Keratinocyte (primary cell): ENCODE measurements at regions not wholly inside any gene's neighbourhood (a gene's known extent, or its start where the extent isn't known, plus 50 kb on each side); places are given as distances from the start of the nearest gene placed in this dataset.

Experiments used
- CTCF ChIP-seq, 3 experiments: IDR thresholded peaks in 1 of 3; conservative IDR thresholded peaks in 1 of 3; optimal IDR thresholded peaks in 1 of 3; 2 replicates in 2 of 3; 3 replicates in 1 of 3; pipeline versions ENCODE3 to v1.5.1; 2011; ENCODE audit warnings: low read length in 3 of 3, mild to moderate bottlenecking in 3 of 3, moderate library complexity in 2 of 3, control low read depth in 1 of 3, inconsistent platforms in 1 of 3; ENCODE audit not compliant: insufficient read depth in 2 of 3; ENCODE audit errors: extremely low read depth in 1 of 3
- EZH2 ChIP-seq: IDR thresholded peaks from one replicate; pipeline ENCODE4 v1.6.1; 2012; ENCODE audit warnings: inconsistent platforms, mild to moderate bottlenecking, low read length, moderate library complexity

- TF ChIP-seq CTCF (optimal IDR thresholded peaks at IDR 0.05 in 1 of 3, IDR thresholded peaks at IDR 0.05 in 1 of 3, conservative IDR thresholded peaks at IDR 0.05 in 1 of 3; ENCODE audit: extremely low read depth in 1 of 3, insufficient read depth in 2 of 3, low read length in 3 of 3) (no peak), EZH2 (no peak)
These were observed 223.7 kb upstream of the DYNLRB2 start for GRCh38 chr16:80317116-80317515.
